ENCODE measurements at regions not wholly inside any gene's neighbourhood (a gene's known extent, or its start where the extent isn't known, plus 50 kb on each side); places are given as distances from the start of the nearest gene placed in this dataset.

GRCh38 chr6:43996618-43997344, 130.5 kb downstream of the MRPL14 start:
- TF ChIP-seq CTCF (IDR thresholded peaks at IDR 0.05; ENCODE audit: extremely low read depth in 1 of 2, insufficient read depth in 1 of 2, low read depth in 1 of 2, low read length in 2 of 2), result no peak
- TF ChIP-seq FOS (IDR thresholded peaks at IDR 0.05; ENCODE audit: borderline replicate concordance, insufficient read depth, low read length), result no peak
- no peak for TF ChIP-seq EZH2 (IDR thresholded peaks at IDR 0.05; ENCODE audit: borderline replicate concordance, low read depth, low read length, severe bottlenecking)
- TF ChIP-seq POLR2AphosphoS5 (IDR thresholded peaks at IDR 0.05; ENCODE audit: insufficient read depth, low read depth, low read length), result no peak
- TF ChIP-seq POLR2A (IDR thresholded peaks at IDR 0.05; ENCODE audit: low read depth, low read length), result no peak
- TF ChIP-seq MYC (IDR thresholded peaks at IDR 0.05; ENCODE audit: low read depth, low read length), result no peak
- TF ChIP-seq MAX (IDR thresholded peaks at IDR 0.05; ENCODE audit: insufficient read depth, insufficient read length), result no peak
- no peak for TF ChIP-seq JUN (IDR thresholded peaks at IDR 0.05; ENCODE audit: borderline replicate concordance, insufficient read depth, insufficient read length, low read depth)
- no peak for TF ChIP-seq GATA2 (IDR thresholded peaks at IDR 0.05; ENCODE audit: insufficient read depth, insufficient read length, low read depth, low read length)

Data from endothelial cell of umbilical vein (primary cell).